Muscle layer of duodenum (tissue), 2 donors: ENCODE measurements at regions not wholly inside any gene's neighbourhood (a gene's known extent, or its start where the extent isn't known, plus 50 kb on each side); places are given as distances from the start of the nearest gene placed in this dataset.
"Not testable (repeated sequence)": the region's sequence is repeated elsewhere in the genome, so short reads cannot be mapped to it uniquely, and the experiment has no call there.

Experiments used
- H3K27ac ChIP-seq: one replicate; pipeline ENCODE4 v1.7.0; 2013; ENCODE audit warnings: mild to moderate bottlenecking, low read length
- H3K27me3 ChIP-seq: one replicate; pipeline ENCODE4 v1.7.0; 2013; ENCODE audit warnings: low read depth, mild to moderate bottlenecking, control low read depth, low read length
- H3K36me3 ChIP-seq, 2 donors: one replicate each; pipeline ENCODE4 v1.7.0; 2013; ENCODE audit warnings: low read length in 2 of 2, control low read depth in 1 of 2, mild to moderate bottlenecking in 1 of 2; ENCODE audit not compliant: insufficient read depth in 2 of 2, control insufficient read depth in 1 of 2
- H3K4me1 ChIP-seq, 2 donors: one replicate each; pipeline ENCODE4 v1.7.0; 2013; ENCODE audit warnings: low read length in 2 of 2, mild to moderate bottlenecking in 2 of 2, control low read depth in 1 of 2, moderate library complexity in 1 of 2; ENCODE audit not compliant: insufficient read depth in 2 of 2, control insufficient read depth in 1 of 2
- H3K4me3 ChIP-seq, 2 donors: one replicate each; pipeline ENCODE4 v1.7.0; 2013; ENCODE audit warnings: low read length in 2 of 2, low read depth in 1 of 2, mild to moderate bottlenecking in 1 of 2
- H3K9me3 ChIP-seq, 2 donors: one replicate each; pipeline ENCODE4 v1.7.0; 2013; ENCODE audit warnings: low read length in 2 of 2, control low read depth in 1 of 2, mild to moderate bottlenecking in 1 of 2; ENCODE audit not compliant: control insufficient read depth in 1 of 2
- donor health status: healthy.

- Histone ChIP-seq H3K4me1 (peaks cover 0 to 11% of the 10 kb centered on the region in 2 donors), H3K4me3 (no peak overlapping the region), H3K9me3 (peaks cover 0 to 1% of the 10 kb centered on the region in 2 donors), H3K27me3 (no peaks in the 10 kb centered on the region), H3K36me3 (no peaks in the 10 kb centered on the region), H3K27ac (no peak overlapping the region)
Observed at GRCh38 chr4:126899331-126899801, 733.4 kb upstream of the INTU start.

- no peak overlapping the region for H3K4me3 ChIP-seq
- no peaks in the 10 kb centered on the region for H3K9me3 ChIP-seq
- no peak overlapping the region for H3K27ac ChIP-seq
- H3K27me3 ChIP-seq: no peaks in the 10 kb centered on the region
- H3K4me1 ChIP-seq: no peaks in the 10 kb centered on the region
- H3K36me3 ChIP-seq: no peaks in the 10 kb centered on the region
Observed at GRCh38 chr4:126906466-126906865, 726.3 kb upstream of the INTU start.

DNA sequence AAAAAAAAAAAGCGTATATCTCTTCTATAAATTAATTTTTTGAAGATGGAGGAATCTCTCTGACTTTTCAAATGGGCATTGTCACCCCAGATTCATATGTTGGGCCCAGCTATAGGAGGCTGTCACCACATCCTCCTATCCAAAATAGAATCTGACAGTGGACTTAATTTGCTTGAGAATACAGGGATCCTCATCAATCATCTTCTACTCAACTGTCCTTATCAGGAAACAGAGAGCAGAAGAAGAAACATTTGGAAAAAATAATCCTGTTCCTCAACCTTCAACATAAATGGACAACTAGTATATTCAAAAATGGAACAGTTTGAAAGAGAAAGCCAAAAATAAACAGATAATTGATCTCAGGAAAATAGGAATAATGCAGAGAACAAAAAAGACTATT is 725.4 kb upstream of the INTU start:
- no peak overlapping the region for H3K4me3 ChIP-seq
- no peaks in the 10 kb centered on the region for H3K27me3 ChIP-seq
- no peaks in the 10 kb centered on the region for H3K36me3 ChIP-seq
- no peaks in the 10 kb centered on the region for H3K4me1 ChIP-seq
- H3K9me3 ChIP-seq: no peaks in the 10 kb centered on the region
- H3K27ac ChIP-seq: no peak overlapping the region

DNA sequence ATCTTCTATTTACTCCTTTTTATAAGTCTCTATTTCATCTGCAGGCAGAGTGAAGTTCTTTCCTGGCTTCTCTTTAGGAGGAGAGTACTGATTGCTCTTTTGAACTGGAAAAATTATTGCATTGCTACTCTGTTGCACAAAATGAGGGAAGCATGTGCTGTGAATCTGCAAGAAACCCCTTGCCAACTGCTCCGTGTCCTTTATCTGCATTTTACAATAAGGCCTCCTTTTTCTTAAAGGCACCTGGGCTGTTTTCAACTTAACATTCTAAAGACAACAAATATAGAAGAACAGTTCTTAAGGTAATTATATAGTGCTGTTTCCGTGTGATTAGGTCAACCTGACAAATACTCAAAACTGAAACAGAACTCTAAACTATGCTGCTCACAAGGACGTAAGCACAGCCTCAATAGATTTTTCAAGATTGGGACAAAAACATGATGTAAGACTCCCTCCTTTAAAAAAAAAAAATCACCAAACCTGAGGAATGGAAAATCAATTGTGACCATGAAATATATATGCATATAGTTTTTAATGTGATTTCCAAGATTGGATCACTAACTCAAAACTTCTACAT is 716.6 kb upstream of the INTU start:
- H3K9me3 ChIP-seq: no peaks in the 10 kb centered on the region
- no peak overlapping the region for H3K27ac ChIP-seq
- no peaks in the 10 kb centered on the region for H3K27me3 ChIP-seq
- H3K36me3 ChIP-seq: no peaks in the 10 kb centered on the region
- no peaks in the 10 kb centered on the region for H3K4me1 ChIP-seq
- H3K4me3 ChIP-seq: peak overlapping the region in 1 of 2 donors; percentile 16

DNA sequence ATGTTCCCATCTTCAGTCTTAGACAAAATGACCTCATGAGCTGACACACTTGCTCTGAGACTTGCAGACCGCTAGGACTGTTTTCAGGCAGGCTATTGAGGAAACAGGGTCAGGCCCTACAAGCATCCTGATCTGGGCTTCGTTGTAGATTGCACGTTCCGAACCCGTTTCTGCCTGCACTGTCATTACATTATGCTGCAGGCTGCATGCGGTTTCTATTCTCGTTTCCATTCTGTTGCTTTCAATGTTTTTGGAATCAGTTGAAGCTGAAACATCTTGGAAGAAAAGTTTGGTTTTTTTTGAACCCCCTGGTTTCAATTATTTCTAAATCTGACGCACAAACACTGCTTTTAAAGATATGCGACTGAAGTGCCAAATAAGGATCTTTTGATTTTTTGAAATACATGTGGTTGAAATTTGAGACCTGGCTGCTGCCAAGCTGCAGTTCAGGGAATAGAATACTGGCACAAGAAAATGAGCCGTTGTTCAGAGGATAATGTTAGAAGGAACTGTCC is 716.1 kb upstream of the INTU start:
- Histone ChIP-seq H3K9me3 (no peaks in the 10 kb centered on the region), H3K27me3 (no peaks in the 10 kb centered on the region), H3K27ac (no peak overlapping the region), H3K36me3 (no peaks in the 10 kb centered on the region), H3K4me1 (no peaks in the 10 kb centered on the region), H3K4me3 (peak overlapping the region in 1 of 2 donors; percentile 16)

DNA sequence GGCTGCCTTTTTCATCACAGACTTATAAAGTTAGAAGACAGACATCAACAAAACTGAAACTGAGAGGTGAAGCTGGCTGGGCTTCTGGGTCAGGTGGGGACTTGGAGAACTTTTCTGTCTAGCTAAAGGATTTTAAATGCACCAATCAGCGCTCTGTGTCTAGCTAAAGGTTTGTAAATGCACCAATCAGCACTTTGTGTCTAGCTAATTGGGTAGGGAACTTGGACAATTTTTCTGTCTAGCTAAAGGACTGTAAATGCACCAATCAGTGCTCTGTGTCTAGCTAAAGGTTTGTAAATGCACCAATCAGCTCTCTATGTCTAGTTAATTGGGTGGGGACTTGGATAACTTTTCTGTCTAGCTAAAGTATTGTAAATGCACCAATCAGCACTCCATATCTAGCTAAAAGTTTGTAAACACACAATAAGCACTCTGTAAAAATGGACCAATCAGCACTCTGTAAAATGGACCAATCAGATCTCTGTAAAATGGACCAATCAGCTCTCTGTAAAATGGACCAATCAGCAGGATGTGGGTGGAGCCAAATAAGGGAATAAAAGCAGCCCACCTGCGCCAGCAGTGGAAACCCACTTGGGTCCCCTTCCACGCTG is 710.3 kb upstream of the INTU start:
- H3K9me3 ChIP-seq, H3K27ac ChIP-seq, H3K36me3 ChIP-seq, H3K4me3 ChIP-seq, H3K4me1 ChIP-seq, H3K27me3 ChIP-seq: not testable (repeated sequence)

- H3K27ac ChIP-seq: no peak overlapping the region
- no peaks in the 10 kb centered on the region for H3K9me3 ChIP-seq
- H3K27me3 ChIP-seq: no peaks in the 10 kb centered on the region
Observed at GRCh38 chr4:126924237-126924636, 708.5 kb upstream of the INTU start.

GRCh38 chr4:126930059-126930458 is 702.7 kb upstream of the INTU start:
- H3K36me3 ChIP-seq, H3K9me3 ChIP-seq, H3K4me3 ChIP-seq, H3K4me1 ChIP-seq, H3K27ac ChIP-seq, H3K27me3 ChIP-seq: not testable (repeated sequence)

More at GRCh38 chr4:126924237-126924636, 708.5 kb upstream of the INTU start:
- H3K36me3 ChIP-seq: no peaks in the 10 kb centered on the region
- H3K4me1 ChIP-seq: no peaks in the 10 kb centered on the region
- no peak overlapping the region for H3K4me3 ChIP-seq

DNA sequence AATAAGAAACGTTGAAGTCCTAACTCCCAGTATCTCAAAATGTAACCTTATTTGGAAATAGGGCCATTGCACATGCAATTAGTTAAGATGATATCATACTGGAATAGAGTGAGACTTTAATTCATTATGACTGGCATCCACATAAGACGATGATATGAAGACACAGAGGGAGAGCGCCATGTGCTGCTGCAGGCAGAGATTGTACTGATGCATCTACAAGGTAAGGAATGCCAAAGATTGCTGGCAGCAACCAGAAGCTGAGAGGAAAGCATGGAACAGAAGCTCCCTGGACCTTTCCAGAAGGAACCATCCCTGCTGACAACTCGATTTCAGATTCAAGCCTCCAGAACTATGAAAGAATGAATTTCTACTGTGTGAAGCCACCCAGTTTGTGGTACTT is 697.0 kb upstream of the INTU start:
- Histone ChIP-seq H3K9me3 (no peaks in the 10 kb centered on the region), H3K27ac (no peak overlapping the region), H3K36me3 (no peaks in the 10 kb centered on the region), H3K4me3 (no peak overlapping the region), H3K27me3 (no peaks in the 10 kb centered on the region), H3K4me1 (no peaks in the 10 kb centered on the region)

DNA sequence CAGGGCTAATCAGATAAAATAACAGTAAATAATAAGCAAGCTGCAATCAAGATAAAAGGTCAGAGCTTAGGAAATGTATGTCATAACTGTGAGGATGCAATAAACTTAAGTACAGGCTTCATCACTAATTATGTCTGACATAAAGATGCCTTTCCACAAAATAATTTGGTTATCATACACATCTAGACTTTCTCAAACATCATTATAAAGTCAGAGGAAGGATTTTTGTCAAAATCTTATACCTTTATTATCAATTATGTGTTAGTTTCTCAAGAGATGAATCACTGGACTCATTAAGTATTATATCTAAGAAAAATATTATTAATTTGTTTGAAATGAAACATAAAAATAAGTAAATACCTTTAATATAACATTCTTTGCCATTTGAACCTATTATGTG is 695.4 kb upstream of the INTU start:
- no peaks in the 10 kb centered on the region for H3K4me1 ChIP-seq
- H3K4me3 ChIP-seq: no peak overlapping the region
- no peaks in the 10 kb centered on the region for H3K9me3 ChIP-seq
- H3K27me3 ChIP-seq: no peaks in the 10 kb centered on the region
- no peak overlapping the region for H3K27ac ChIP-seq
- H3K36me3 ChIP-seq: no peaks in the 10 kb centered on the region

- Histone ChIP-seq H3K4me3 (no peak overlapping the region), H3K9me3 (no peaks in the 10 kb centered on the region), H3K27me3 (no peaks in the 10 kb centered on the region), H3K4me1 (no peaks in the 10 kb centered on the region), H3K27ac (no peak overlapping the region), H3K36me3 (no peaks in the 10 kb centered on the region)
Observed at GRCh38 chr4:126937846-126938422, 694.8 kb upstream of the INTU start.
